ENCODE measurements at regions not wholly inside any gene's neighbourhood (a gene's known extent, or its start where the extent isn't known, plus 50 kb on each side); places are given as distances from the start of the nearest gene placed in this dataset.

DNA sequence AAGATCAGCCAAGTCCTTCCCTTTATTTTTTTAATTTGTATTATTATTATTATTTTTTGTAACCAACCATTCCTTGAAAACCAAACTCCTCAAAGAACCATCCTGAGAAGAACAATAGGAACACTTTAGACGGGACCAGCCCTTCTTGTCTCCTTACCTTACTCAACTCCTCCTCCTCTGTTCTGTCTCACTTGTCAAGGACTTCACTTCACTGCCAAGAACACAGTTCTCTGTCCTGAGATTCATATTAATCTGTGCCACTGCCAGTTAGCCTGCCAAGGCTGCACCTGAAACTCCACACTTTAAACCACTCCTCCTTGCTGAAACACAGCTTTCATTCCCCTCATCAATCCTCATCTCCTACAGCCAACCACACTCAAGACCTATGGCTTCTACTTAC, 73.8 kb upstream of the ATP1A1 start:
- DNase-seq, result no peak

GRCh38 chr1:116302281-116302680, 70.8 kb upstream of the ATP1A1 start:
- DNase-seq, result no peak

- DNase-seq, result no peak
Measured at GRCh38 chr1:116306102-116306501, 66.9 kb upstream of the ATP1A1 start.

DNA sequence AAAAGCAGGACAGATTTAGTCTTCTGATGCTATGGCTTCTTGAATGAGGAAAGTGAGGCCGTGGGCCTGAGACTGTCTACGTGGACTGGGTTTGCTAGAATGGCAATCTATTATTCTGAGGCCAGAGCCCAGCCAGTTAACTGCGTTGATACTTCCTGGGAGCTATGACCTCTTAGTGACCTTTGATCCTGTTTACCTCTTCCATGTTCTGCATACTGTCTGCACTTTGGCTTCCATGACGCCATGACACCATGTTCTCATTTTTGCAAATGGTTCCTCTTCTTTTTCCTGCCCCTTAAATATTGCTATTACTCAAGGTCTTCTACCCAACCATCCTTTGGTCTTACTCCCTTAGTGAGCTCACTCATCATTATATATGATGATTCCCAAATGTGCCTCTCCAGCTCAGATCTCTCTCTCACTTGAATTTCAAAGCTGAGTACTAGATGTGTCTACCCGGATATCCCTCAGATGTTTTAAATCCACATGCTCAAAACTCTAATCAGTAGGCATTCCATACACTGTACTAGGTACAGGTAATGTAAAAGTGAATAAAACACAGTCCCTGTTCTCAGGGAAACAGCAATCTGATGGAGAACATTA, 66.1 kb upstream of the ATP1A1 start:
- no peak for DNase-seq

DNA sequence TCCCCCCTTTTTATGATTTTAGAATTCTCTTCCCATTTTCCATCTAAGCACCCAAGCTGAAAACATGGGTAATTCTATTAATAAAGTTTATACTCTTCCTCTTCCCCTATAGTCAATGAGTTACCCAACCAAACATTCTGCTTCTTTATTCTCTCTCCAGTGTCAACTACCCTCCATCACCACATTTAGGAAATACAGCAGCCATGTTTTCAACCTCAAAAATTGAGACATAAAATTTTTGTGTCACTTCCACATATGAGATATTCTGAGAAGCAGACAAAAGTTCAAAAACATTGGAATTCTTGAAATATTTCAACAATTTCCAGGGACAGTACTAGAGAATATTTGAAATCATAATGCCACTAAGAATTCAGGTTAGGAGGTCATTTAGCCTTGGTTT, 64.8 kb upstream of the ATP1A1 start:
- DNase-seq, result no peak

GRCh38 chr1:116309090-116309870, 63.8 kb upstream of the ATP1A1 start:
- DNase-seq, result no peak

DNA sequence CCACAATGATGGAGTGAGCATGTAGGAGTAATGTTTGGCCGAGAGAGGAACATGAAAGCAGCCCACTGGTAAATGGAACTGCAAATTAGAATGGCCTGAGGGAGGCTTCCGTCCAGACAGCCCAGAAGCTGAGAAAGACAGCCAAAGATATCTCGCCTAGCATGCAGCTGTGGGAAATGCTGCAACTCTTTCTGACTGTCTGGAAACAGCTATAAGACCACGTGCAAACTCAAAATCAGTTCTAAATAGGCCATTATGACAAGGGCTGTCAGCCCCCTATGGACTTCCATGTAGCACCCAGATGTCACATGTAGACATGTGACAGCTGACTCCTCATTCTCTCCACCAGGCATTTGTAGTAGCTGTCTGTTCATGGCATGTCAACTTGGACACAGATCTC, 62.9 kb upstream of the ATP1A1 start:
- DNase-seq, result no peak

- DNase-seq, result no peak
Measured at GRCh38 chr1:116311193-116311592, 61.9 kb upstream of the ATP1A1 start.

- no peak for DNase-seq
Measured at GRCh38 chr1:116311756-116312680, 61.0 kb upstream of the ATP1A1 start.

DNA sequence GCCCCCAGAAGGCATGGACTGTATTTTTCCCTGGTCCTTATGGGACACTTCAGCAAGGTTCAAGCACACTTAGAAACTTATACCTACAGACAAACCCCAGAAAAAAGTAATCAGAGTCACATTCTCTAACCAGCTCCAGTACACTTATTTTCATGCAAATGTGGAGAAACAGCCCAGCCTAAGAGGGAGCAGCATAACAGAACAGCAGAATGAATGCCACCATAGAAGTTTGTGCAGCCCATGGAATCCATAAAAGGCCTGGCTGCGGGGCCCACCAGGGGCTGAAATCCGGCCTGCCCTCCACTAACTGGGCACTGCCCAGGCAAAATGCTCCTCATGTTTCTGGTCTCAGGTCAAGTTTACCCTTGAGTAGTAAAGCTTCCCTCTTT, 60.4 kb upstream of the ATP1A1 start:
- no peak for DNase-seq

GRCh38 chr1:116313776-116314175, 59.3 kb upstream of the ATP1A1 start:
- no peak for DNase-seq

DNA sequence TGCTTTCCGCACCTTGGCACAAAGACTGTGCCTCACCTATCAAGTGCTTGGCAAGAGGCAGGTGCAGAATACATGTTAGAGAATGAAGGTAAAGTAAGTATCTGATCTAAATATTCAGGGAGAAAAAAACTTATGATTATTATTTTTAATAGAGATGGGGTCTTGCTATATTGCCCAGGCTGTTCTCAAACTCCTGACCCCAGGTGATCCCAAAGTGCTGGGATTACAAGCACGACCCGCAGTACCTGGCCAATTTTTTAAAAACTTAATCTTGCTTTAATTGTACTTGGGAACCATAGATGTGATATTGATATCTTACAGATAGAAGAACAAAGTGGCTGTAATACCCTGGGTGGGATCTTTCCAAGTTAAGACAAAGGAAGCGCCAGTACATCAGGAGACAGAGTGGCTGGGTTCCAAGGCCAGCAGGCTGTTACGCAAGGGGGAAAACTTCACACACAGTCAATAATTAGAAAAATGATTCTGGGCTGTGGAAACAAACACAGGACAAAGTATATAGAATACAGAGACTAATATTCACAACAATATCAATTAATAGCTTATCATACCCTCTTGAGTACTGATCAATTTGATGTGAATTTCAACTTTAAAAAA, 58.6 kb upstream of the ATP1A1 start:
- no peak for DNase-seq

DNA sequence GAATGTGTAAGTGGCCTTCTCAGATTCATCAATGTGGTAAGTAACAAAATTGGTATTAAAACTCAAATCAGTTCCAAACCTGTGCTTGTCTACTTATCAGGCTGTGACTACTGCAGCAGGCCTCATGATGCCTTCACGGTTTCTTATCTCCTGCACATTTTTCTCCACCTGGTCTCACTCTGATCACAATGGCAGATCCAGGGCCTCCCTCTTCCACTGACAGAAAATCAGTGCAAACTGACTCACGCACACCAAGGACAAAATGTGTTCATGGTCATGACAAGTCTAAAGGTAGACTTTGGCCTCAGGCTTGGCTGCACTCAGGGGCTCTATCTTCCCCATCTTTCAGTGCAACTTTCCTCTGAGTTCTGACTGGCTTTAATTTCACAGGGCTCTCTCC, 56.7 kb upstream of the ATP1A1 start:
- no peak for DNase-seq

DNA sequence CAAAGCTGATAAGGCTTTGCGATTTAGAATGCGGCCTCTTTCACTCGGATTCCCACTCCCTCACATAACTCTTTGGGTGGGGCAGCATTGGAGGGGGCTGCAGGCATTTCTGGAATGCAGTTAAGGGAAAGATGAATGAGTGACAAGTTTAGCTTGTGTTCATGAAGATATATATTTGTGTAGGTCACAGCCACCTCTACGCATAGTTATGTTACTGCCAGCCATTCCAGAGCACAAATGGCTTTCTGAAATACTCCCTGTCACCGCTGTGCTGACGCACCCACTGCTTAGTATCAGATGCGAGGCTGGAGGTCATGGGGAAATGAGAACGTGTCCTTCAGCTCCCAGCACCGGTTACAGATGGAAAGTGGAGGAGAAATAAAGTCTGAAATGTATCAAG, 54.1 kb upstream of the ATP1A1 start:
- DNase-seq, result no peak

GRCh38 chr1:116320874-116321273, 52.2 kb upstream of the ATP1A1 start:
- DNase-seq, result no peak

DNA sequence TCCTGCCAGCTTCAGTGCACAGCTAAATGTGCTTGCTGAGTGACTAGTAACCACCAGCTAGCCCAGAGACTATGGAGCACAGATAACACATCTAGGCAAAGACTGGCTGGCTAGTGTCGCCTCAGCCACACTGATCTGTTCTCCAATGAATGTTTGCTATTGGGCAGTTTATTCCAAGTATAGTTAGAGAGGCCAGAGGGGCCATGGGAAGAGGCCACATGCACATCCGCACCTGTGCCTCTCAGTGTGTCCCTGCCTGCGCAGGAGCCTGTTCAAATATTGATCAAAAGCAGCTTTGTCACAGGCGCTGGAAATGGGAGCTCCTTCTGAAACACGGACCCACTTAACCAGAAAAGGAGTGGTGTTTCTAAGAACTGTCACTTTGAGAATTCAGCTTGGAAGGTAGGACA, 51.3 kb upstream of the ATP1A1 start:
- DNase-seq, result no peak

- no peak for DNase-seq
Measured at GRCh38 chr1:116322752-116323405, 50.2 kb upstream of the ATP1A1 start.

Data from T1000 (cell line).